ENCODE measurements at regions not wholly inside any gene's neighbourhood (a gene's known extent, or its start where the extent isn't known, plus 50 kb on each side); places are given as distances from the start of the nearest gene placed in this dataset.

DNA sequence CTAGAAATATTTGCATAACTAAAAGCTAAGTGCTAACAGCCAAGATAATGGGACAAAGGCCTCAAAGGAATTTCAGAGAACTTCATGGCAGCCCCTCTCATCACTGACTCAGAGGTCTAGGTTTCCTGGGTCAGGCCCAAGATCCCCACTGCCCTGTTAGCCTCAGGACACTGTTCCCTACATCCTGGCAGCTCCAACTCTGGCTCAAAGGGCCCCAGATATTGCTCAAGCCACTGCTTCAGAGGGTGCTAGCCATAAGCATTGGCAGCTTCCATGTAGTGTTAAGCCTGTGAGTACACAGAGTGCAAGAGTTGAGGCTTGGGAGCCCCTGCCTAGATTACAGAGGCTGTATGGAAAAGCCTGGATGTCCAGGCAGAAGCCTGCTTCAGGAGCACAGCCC, 998.1 kb downstream of the TLE1 start:
- no peak overlapping the region for H3K27ac ChIP-seq (ENCODE audit: poor library complexity, severe bottlenecking)
- no peaks in the 10 kb centered on the region for H3K27me3 ChIP-seq (ENCODE audit: insufficient read depth, poor library complexity, severe bottlenecking)
- H3K9me3 ChIP-seq (ENCODE audit: severe bottlenecking): no peaks in the 10 kb centered on the region
- H3K4me1 ChIP-seq (ENCODE audit: insufficient read depth, poor library complexity, severe bottlenecking): no peaks in the 10 kb centered on the region
- H3K4me3 ChIP-seq (ENCODE audit: severe bottlenecking): no peak overlapping the region
- TF ChIP-seq, protein P1, sequence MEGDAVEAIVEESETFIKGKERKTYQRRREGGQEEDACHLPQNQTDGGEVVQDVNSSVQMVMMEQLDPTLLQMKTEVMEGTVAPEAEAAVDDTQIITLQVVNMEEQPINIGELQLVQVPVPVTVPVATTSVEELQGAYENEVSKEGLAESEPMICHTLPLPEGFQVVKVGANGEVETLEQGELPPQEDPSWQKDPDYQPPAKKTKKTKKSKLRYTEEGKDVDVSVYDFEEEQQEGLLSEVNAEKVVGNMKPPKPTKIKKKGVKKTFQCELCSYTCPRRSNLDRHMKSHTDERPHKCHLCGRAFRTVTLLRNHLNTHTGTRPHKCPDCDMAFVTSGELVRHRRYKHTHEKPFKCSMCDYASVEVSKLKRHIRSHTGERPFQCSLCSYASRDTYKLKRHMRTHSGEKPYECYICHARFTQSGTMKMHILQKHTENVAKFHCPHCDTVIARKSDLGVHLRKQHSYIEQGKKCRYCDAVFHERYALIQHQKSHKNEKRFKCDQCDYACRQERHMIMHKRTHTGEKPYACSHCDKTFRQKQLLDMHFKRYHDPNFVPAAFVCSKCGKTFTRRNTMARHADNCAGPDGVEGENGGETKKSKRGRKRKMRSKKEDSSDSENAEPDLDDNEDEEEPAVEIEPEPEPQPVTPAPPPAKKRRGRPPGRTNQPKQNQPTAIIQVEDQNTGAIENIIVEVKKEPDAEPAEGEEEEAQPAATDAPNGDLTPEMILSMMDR (IDR thresholded peaks at IDR 0.05; ENCODE audit: poor library complexity, severe bottlenecking): no peak
- DNase-seq (ENCODE audit: low spot score) (no peak), ATAC-seq (ENCODE audit: low read depth) (no peak)
- no peaks in the 10 kb centered on the region for H3K36me3 ChIP-seq (ENCODE audit: low read depth)

DNA sequence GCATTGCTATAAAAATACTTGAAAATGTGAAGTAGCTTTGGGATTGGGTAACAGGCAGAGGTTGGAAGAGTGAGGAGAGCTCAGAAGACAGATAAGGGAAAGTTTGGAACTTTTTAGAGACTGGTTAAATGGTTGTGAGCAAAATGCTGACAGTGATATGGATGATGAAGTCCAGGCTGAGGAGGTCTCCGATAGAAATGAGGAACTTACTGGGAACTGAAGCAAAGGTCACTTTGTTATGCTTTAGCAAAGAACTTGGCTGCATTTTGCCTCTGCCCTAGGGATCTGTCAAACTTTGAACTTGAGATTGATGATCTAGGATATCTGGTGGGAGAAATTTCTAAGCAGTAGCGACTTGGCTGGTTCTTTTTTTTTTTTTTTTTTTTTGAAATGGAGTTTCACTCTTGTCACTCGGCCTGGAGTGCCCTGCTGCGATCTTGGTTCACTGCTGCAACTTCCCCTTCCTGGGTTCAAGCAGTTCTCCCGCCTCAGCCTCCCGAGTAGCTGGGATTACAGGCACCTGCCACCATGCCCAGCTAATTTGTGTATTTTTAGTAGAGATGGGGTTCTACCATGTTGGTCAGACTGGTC, 998.9 kb downstream of the TLE1 start:
- Histone ChIP-seq H3K27ac (ENCODE audit: poor library complexity, severe bottlenecking) (no peak overlapping the region), H3K36me3 (ENCODE audit: low read depth) (no peaks in the 10 kb centered on the region), H3K4me1 (ENCODE audit: insufficient read depth, poor library complexity, severe bottlenecking) (no peaks in the 10 kb centered on the region), H3K27me3 (ENCODE audit: insufficient read depth, poor library complexity, severe bottlenecking) (no peaks in the 10 kb centered on the region), H3K4me3 (ENCODE audit: severe bottlenecking) (no peak overlapping the region), H3K9me3 (ENCODE audit: severe bottlenecking) (no peaks in the 10 kb centered on the region)
- ATAC-seq (ENCODE audit: low read depth) (no peak), DNase-seq (ENCODE audit: low spot score) (no peak)
- TF ChIP-seq, protein P1 (IDR thresholded peaks at IDR 0.05; ENCODE audit: poor library complexity, severe bottlenecking): no peak

GRCh38 chr9:80679916-80680315, 1009.4 kb downstream of the TLE1 start:
- no peaks in the 10 kb centered on the region for H3K36me3 ChIP-seq (ENCODE audit: low read depth)

GRCh38 chr9:80678906-80679305, 1010.4 kb downstream of the TLE1 start:
- DNase-seq (ENCODE audit: low spot score) (no peak), ATAC-seq (ENCODE audit: low read depth) (no peak)
- Histone ChIP-seq H3K4me3 (ENCODE audit: severe bottlenecking) (no peak overlapping the region), H3K4me1 (ENCODE audit: insufficient read depth, poor library complexity, severe bottlenecking) (peaks cover 8% of the 10 kb centered on the region), H3K36me3 (ENCODE audit: low read depth) (no peaks in the 10 kb centered on the region), H3K27ac (ENCODE audit: poor library complexity, severe bottlenecking) (no peak overlapping the region), H3K27me3 (ENCODE audit: insufficient read depth, poor library complexity, severe bottlenecking) (no peaks in the 10 kb centered on the region), H3K9me3 (ENCODE audit: severe bottlenecking) (no peaks in the 10 kb centered on the region)
- TF ChIP-seq, protein P1 (IDR thresholded peaks at IDR 0.05; ENCODE audit: poor library complexity, severe bottlenecking): no peak

More at GRCh38 chr9:80679916-80680315, 1009.4 kb downstream of the TLE1 start:
- peaks cover 8% of the 10 kb centered on the region for H3K4me1 ChIP-seq (ENCODE audit: insufficient read depth, poor library complexity, severe bottlenecking)
- ATAC-seq (ENCODE audit: low read depth) (no peak), DNase-seq (ENCODE audit: low spot score) (no peak)
- H3K27me3 ChIP-seq (ENCODE audit: insufficient read depth, poor library complexity, severe bottlenecking): no peaks in the 10 kb centered on the region
- no peak overlapping the region for H3K27ac ChIP-seq (ENCODE audit: poor library complexity, severe bottlenecking)
- H3K9me3 ChIP-seq (ENCODE audit: severe bottlenecking): no peaks in the 10 kb centered on the region
- H3K4me3 ChIP-seq (ENCODE audit: severe bottlenecking): no peak overlapping the region
- TF ChIP-seq, protein P1 (IDR thresholded peaks at IDR 0.05; ENCODE audit: poor library complexity, severe bottlenecking): no peak

- no peak for ATAC-seq (ENCODE audit: low read depth)
- Histone ChIP-seq H3K27ac (ENCODE audit: poor library complexity, severe bottlenecking) (no peak overlapping the region), H3K4me1 (ENCODE audit: insufficient read depth, poor library complexity, severe bottlenecking) (no peaks in the 10 kb centered on the region), H3K27me3 (ENCODE audit: insufficient read depth, poor library complexity, severe bottlenecking) (no peaks in the 10 kb centered on the region), H3K4me3 (ENCODE audit: severe bottlenecking) (no peak overlapping the region), H3K9me3 (ENCODE audit: severe bottlenecking) (no peaks in the 10 kb centered on the region), H3K36me3 (ENCODE audit: low read depth) (no peaks in the 10 kb centered on the region)
- DNase-seq (ENCODE audit: low spot score): no peak
- TF ChIP-seq, protein P1 (IDR thresholded peaks at IDR 0.05; ENCODE audit: poor library complexity, severe bottlenecking): no peak
Measured at GRCh38 chr9:80673496-80673895, 1015.9 kb downstream of the TLE1 start.

Measured in RWPE2 (cell line).